ENCODE measurements at regions not wholly inside any gene's neighbourhood (a gene's known extent, or its start where the extent isn't known, plus 50 kb on each side); places are given as distances from the start of the nearest gene placed in this dataset.

GRCh38 chr12:126509572-126509971 lies 1444.3 kb downstream of the AACS start:
- TF ChIP-seq CTCF (IDR thresholded peaks at IDR 0.05; ENCODE audit: insufficient read depth, low read length, poor library complexity, severe bottlenecking): no peak
- no peak for TF ChIP-seq EZH2phosphoT487 (conservative IDR thresholded peaks at IDR 0.05; ENCODE audit: low read length)
